CD14-positive monocyte (primary cell): ENCODE measurements at regions not wholly inside any gene's neighbourhood (a gene's known extent, or its start where the extent isn't known, plus 50 kb on each side); places are given as distances from the start of the nearest gene placed in this dataset.

Experiments used
- DNase-seq, 3 donors: peaks; one replicate each; pipeline ENCODE4 v3.0.0-alpha.2; 2011 to 2022
- H2AFZ ChIP-seq: 2 replicates; pipeline ENCODE4 v1.6.0; 2012; ENCODE audit warnings: mild to moderate bottlenecking, low read depth, low read length, inconsistent platforms; ENCODE audit not compliant: insufficient read depth, poor library complexity, severe bottlenecking
- H3K27ac ChIP-seq, 2 donors: 1 replicate in 1 of 2; 2 replicates in 1 of 2; pipeline ENCODE4 v1.5.1; 2012 to 2013; ENCODE audit warnings: low read length in 2 of 2, control low read depth in 1 of 2, inconsistent platforms in 1 of 2, low read depth in 1 of 2, mild to moderate bottlenecking in 1 of 2
- H3K27me3 ChIP-seq, 2 donors: one replicate each; pipeline versions ENCODE4 v1.6.0 to v1.6.1; 2011 to 2013; ENCODE audit warnings: low read length in 2 of 2; ENCODE audit not compliant: control insufficient read depth in 2 of 2, insufficient read depth in 2 of 2
- H3K36me3 ChIP-seq, 2 donors: replicated peaks in 1 of 2; 1 replicate in 1 of 2; 2 replicates in 1 of 2; pipeline versions ENCODE4 v1.5.1 to v1.6.1; 2012 to 2013; ENCODE audit warnings: low read length in 2 of 2, control low read depth in 1 of 2, inconsistent platforms in 1 of 2, mild to moderate bottlenecking in 1 of 2; ENCODE audit not compliant: insufficient read depth in 2 of 2, control insufficient read depth in 1 of 2
- H3K4me1 ChIP-seq, 2 donors: 1 replicate in 1 of 2; 2 replicates in 1 of 2; pipeline versions ENCODE4 v1.5.1 to v1.6.1; 2012 to 2013; ENCODE audit warnings: low read length in 2 of 2, control low read depth in 1 of 2, inconsistent platforms in 1 of 2, mild to moderate bottlenecking in 1 of 2, moderate library complexity in 1 of 2; ENCODE audit not compliant: insufficient read depth in 2 of 2, control insufficient read depth in 1 of 2
- H3K4me2 ChIP-seq: replicated peaks from 2 replicates; pipeline ENCODE3; 2012; ENCODE audit warnings: low read length, moderate library complexity, mild to moderate bottlenecking; ENCODE audit not compliant: poor library complexity, severe bottlenecking; ENCODE audit errors: extremely low read depth
- H3K4me3 ChIP-seq, 3 experiments: fragments of 200-600 bp in 1 of 3; sonication (generic) in 1 of 3; replicated peaks in 1 of 3; 1 replicate in 2 of 3; 2 replicates in 1 of 3; pipeline ENCODE4 v1.5.1; 2011 to 2013; ENCODE audit warnings: low read length in 3 of 3, mild to moderate bottlenecking in 3 of 3, control low read depth in 2 of 3, low read depth in 2 of 3, inconsistent platforms in 1 of 3, moderate library complexity in 1 of 3
- H3K79me2 ChIP-seq: 2 replicates; pipeline ENCODE4 v1.6.0; 2012; ENCODE audit warnings: mild to moderate bottlenecking, control low read depth, inconsistent platforms, low read length, moderate library complexity; ENCODE audit not compliant: insufficient read depth
- H3K9ac ChIP-seq: 2 replicates; pipeline ENCODE4 v1.6.0; 2017; ENCODE audit warnings: low read length, mild to moderate bottlenecking; ENCODE audit not compliant: insufficient read depth, poor library complexity, severe bottlenecking
- H3K9me3 ChIP-seq, 2 donors: replicated peaks in 1 of 2; 1 replicate in 1 of 2; 2 replicates in 1 of 2; pipeline versions ENCODE4 v1.5.1 to v1.6.1; 2012 to 2013; ENCODE audit warnings: low read length in 2 of 2, control low read depth in 1 of 2; ENCODE audit not compliant: control insufficient read depth in 1 of 2, insufficient read depth in 1 of 2
- H4K20me1 ChIP-seq: 2 replicates; pipeline ENCODE4 v1.6.0; 2012; ENCODE audit warnings: mild to moderate bottlenecking, low read length, control low read depth, moderate library complexity; ENCODE audit not compliant: insufficient read depth
- H3K27ac Mint-ChIP-seq, 7 donors: one replicate each; pipeline ENCODE4 v1.8.0; 2020; ENCODE audit warnings: mild to moderate bottlenecking in 7 of 7, mixed read lengths in 7 of 7, moderate library complexity in 6 of 7, inconsistent platforms in 2 of 7
- H3K27me3 Mint-ChIP-seq, 3 donors: one replicate each; pipeline ENCODE4 v1.8.0; 2021 to 2022; ENCODE audit warnings: low read depth in 3 of 3, mild to moderate bottlenecking in 3 of 3, mixed read lengths in 3 of 3, moderate library complexity in 3 of 3, inconsistent platforms in 1 of 3
- H3K36me3 Mint-ChIP-seq, 2 donors: one replicate each; pipeline ENCODE4 v1.8.0; 2020; ENCODE audit warnings: mixed read lengths in 2 of 2, inconsistent platforms in 1 of 2, mild to moderate bottlenecking in 1 of 2
- H3K4me1 Mint-ChIP-seq: one replicate; pipeline ENCODE4 v1.8.0; 2020; ENCODE audit warnings: mild to moderate bottlenecking, mixed read lengths
- H3K4me3 Mint-ChIP-seq, 2 donors: one replicate each; pipeline ENCODE4 v1.8.0; 2020; ENCODE audit warnings: mild to moderate bottlenecking in 2 of 2, mixed read lengths in 2 of 2, moderate library complexity in 1 of 2
- H3K9me3 Mint-ChIP-seq, 7 donors: one replicate each; pipeline ENCODE4 v1.8.0; 2020 to 2022; ENCODE audit warnings: mixed read lengths in 7 of 7, mild to moderate bottlenecking in 6 of 7, moderate library complexity in 6 of 7, inconsistent platforms in 2 of 7
- WGBS: methylation state at CpG from one replicate; pipeline ENCODE4 v1.1.5; 2013; ENCODE audit warnings: missing lambda C conversion rate; ENCODE audit not compliant: insufficient coverage; 5-methylcytosine and 5-hydroxymethylcytosine counted together
- intact Hi-C, 2 donors: fragments of 100-400 bp; cut with micrococcal nuclease; formaldehyde crosslinking; loops; one replicate each; pipeline versions ENCODE4 v1.15.0 to v1.15.1; 2023
- TF ChIP-seq, protein P1 (sequence below): fragments of 200-600 bp; IDR thresholded peaks from one replicate; pipeline ENCODE4 v1.8.0; 2022; ENCODE audit warnings: antibody characterized with exemption, mild to moderate bottlenecking

DNA sequence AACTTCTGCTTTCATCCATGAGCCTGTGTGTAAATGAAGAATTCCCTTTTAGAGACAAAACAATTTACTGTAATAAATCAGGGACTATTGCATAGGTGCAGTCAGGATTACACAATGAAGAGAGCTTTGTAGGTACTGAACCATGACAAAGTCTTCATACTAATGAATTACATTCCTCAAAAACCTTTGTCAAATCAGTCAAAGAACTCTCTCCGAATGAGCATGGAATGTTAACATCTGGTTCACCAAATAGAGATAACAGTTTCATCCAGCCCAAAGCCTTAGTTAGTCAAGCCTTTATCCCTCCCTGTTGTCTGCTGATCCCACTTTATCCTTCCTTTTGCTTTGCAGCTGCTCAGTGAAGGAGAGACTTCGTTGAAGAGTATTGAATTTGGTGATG is 62.9 kb upstream of the DMRTA1 start:
- no peaks in the 10 kb centered on the region for H3K27me3 ChIP-seq
- no peaks in the 10 kb centered on the region for H3K36me3 ChIP-seq
- no peak for DNase-seq
- no peak overlapping the region for H3K27ac Mint-ChIP-seq
- no peaks in the 10 kb centered on the region for H3K79me2 ChIP-seq
- no peak overlapping the region for H3K9ac ChIP-seq
- H3K36me3 Mint-ChIP-seq = no peaks in the 10 kb centered on the region
- no peaks in the 10 kb centered on the region for H3K4me1 ChIP-seq
- WGBS = 100% methylated on average over 1 of the region's 2 CpGs
- H3K27me3 Mint-ChIP-seq = peaks cover 0 to 1% (median 0%) of the 10 kb centered on the region in 3 donors
- no peak overlapping the region for H2AFZ ChIP-seq
- no peak overlapping the region for H3K4me3 ChIP-seq
- peaks cover 0 to 1% (median 0%) of the 10 kb centered on the region in 7 donors for H3K9me3 Mint-ChIP-seq
- H4K20me1 ChIP-seq = no peaks in the 10 kb centered on the region
- H3K9me3 ChIP-seq = no peaks in the 10 kb centered on the region
- TF ChIP-seq, protein P1, sequence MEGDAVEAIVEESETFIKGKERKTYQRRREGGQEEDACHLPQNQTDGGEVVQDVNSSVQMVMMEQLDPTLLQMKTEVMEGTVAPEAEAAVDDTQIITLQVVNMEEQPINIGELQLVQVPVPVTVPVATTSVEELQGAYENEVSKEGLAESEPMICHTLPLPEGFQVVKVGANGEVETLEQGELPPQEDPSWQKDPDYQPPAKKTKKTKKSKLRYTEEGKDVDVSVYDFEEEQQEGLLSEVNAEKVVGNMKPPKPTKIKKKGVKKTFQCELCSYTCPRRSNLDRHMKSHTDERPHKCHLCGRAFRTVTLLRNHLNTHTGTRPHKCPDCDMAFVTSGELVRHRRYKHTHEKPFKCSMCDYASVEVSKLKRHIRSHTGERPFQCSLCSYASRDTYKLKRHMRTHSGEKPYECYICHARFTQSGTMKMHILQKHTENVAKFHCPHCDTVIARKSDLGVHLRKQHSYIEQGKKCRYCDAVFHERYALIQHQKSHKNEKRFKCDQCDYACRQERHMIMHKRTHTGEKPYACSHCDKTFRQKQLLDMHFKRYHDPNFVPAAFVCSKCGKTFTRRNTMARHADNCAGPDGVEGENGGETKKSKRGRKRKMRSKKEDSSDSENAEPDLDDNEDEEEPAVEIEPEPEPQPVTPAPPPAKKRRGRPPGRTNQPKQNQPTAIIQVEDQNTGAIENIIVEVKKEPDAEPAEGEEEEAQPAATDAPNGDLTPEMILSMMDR = no peak
- H3K27ac ChIP-seq = no peak overlapping the region
- no peaks in the 10 kb centered on the region for H3K4me1 Mint-ChIP-seq
- intact Hi-C loops = no loop called here
- no peak overlapping the region for H3K4me2 ChIP-seq
- no peak overlapping the region for H3K4me3 Mint-ChIP-seq

DNA sequence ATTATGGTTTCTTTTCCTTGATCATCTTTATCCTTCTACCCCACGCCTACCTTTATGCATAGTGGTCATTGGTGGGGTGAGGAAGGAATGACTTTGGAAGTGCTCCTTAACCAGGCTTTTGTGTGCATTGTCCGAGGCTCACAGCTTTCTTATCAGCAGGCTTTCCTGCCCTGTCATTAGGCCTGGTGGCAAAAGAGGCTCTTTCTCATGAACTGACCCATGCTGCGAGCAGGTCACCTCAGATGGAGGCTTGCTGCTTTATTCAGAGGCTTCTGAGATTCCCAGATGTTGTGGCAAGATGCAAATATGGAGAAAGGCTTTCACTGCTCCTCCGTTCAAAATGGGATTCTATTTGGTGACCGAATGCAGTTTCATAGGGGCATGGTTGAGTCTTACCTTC is 57.4 kb upstream of the DMRTA1 start:
- intact Hi-C loops = no loop called here
- WGBS = 67% methylated on average over 3 of the region's 5 CpGs

More for the DNA sequence above, 57.4 kb upstream of the DMRTA1 start:
- H3K4me3 ChIP-seq = no peak overlapping the region
- Mint-ChIP-seq H3K4me3 (no peak overlapping the region), H3K27ac (no peak overlapping the region), H3K36me3 (no peaks in the 10 kb centered on the region), H3K9me3 (peaks cover 0 to 3% (median 0%) of the 10 kb centered on the region in 7 donors), H3K27me3 (peaks cover 0 to 3% (median 2%) of the 10 kb centered on the region in 3 donors), H3K4me1 (no peaks in the 10 kb centered on the region)
- no peak overlapping the region for H2AFZ ChIP-seq
- H3K27me3 ChIP-seq = no peaks in the 10 kb centered on the region
- no peak overlapping the region for H3K4me2 ChIP-seq
- no peaks in the 10 kb centered on the region for H3K4me1 ChIP-seq
- H3K9me3 ChIP-seq = no peaks in the 10 kb centered on the region
- no peaks in the 10 kb centered on the region for H4K20me1 ChIP-seq
- H3K36me3 ChIP-seq = no peaks in the 10 kb centered on the region
- no peak for DNase-seq
- H3K27ac ChIP-seq = no peak overlapping the region
- TF ChIP-seq, protein P1 = no peak
- H3K79me2 ChIP-seq = no peaks in the 10 kb centered on the region
- H3K9ac ChIP-seq = no peak overlapping the region
